Inflammatory macrophage treated with lipopolysaccharide for 1 hour (primary cell): ENCODE measurements at regions not wholly inside any gene's neighbourhood (a gene's known extent, or its start where the extent isn't known, plus 50 kb on each side); places are given as distances from the start of the nearest gene placed in this dataset.
"Not testable (repeated sequence)": the region's sequence is repeated elsewhere in the genome, so short reads cannot be mapped to it uniquely, and the experiment has no call there.

ENCODE experiments used
- DNase-seq, 2 donors: peaks; one replicate each; pipeline ENCODE4 v3.0.0-alpha.2; 2020 to 2022

DNA sequence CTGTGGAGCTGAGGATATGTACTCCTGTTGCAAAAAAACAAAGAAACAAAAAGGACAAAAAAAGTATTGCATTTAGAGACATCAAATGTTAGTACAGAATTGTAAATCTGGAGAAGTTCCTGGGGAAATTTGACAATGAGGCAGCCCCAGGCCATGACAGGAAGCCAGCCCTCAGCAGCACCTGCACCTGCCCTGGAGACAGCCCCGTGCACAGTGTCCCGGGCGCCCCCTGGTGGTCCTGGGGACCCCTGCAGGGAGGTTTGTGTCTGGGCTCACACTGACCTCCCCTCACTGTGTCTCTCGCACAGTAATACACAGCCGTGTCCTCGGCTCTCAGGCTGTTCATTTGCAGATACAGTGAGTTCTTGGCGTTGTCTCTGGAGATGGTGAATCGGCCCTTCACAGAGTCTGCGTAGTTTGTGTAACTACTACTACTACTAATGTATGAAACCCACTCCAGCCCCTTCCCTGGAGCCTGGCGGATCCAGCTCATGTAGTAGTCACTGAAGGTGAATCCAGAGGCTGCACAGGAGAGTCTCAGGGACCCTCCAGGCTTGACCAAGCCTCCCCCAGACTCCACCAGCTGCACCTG lies 590.1 kb downstream of the TMEM121 start:
- DNase-seq: not testable (repeated sequence)

DNA sequence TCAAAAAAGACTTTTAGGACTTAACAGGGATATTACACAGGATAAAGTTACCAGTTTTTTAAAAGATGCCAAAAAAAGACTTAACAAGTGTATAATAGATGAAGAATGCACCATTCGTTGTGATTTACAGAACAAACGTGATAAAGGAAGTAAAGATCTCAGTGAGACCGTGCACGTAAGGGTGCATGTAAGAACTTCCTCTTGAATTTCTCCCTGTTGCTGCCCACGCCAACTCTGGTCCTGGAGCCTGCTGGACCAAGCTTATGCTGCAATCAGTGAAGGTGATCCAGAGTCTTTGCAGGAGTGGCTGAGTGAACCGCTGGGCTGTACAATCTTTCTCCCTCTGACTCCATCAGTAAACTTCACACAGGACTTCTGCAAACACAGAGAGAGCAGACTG lies 593.7 kb downstream of the TMEM121 start:
- DNase-seq: peak; percentile 22 to 27

DNA sequence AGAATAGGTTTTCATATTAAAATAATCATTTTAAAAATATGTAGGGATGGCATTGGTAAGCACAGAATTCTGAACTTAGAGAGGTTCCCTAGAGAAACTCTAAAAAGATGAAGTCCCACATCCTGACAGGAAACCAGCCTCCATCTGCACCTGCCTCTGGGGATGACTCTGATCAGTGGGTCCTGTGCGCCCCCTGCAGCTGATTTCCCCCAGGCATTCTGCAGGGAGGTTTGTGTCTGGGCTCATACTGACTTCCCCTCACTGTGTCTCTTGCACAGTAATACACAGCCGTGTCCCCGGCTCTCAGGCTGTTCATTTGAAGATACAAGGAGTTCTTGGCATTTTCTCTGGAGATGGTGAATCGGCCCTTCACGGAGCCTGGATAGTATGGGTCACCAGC lies 602.9 kb downstream of the TMEM121 start:
- DNase-seq: no peak

DNA sequence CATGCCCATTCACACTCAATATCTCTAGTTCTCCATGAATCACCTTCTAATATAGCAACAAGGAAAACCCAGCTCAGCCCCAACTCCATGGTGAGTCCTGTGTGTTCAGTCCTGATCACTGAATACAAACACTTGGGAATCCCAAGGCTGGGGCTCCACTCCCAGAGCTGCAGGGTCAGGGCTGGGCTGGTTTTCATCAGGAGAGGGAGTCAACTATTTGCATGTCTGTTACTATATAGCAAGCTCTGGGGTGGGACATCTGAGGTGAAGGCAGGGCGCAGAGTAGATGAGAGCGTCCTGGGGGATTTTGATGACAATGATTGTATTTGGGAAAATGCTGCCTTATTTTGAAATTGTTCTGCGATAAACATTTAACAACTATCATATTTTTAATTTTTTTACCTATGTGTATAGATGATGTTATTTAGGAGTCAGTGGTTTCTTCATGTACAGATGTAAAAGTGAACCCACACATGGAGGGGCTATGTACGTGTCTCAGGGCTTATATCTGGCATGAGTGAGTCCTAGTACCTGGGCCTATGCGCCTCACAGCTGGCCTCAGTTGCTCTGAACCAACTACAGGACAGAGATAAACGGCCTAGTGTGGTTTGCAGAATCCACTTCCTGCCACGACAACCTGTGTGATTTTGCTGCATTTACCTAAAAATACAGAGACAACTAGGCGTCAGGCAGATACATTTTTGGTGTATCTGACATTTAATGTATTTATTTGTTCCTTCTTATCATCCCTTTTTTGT lies 603.7 kb downstream of the TMEM121 start:
- not testable (repeated sequence) for DNase-seq

DNA sequence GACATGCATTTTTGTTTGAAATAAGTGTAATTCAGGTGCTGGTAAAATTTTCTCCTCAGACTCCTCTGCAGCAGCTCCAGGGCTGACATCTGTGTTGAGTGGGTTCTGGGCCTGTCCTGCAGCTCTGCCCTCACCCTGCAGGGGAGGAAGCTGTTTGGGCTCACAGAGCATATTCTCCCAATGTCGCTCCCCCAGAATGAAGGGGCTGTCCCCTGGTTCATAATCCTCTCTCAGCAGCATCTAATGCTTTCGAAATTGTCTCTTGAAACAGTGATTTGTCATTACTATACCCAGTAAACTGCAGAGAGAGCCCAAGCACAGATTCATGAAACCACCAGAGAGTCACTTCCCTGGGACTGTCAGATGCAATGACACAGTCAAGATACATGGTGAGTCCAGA lies 606.7 kb downstream of the TMEM121 start:
- not testable (repeated sequence) for DNase-seq

DNA sequence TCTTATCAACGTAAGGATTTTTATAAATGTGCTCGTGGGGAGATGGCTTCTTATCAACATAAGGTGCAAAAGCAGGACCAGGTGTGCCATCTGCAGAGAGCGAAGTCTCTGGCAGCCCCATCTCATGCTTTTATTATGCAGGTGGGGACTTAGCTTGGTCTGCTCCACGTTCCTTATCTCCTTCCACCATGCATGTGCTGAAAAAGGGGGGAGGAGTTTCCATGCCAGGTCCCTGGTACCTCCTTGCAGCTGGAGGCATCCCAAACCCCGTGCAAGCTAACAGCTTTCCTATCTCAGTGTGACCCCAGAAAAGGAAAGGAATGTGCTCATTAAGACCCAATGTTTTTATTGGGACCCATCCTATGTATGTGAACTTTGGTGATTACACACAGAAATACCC lies 608.5 kb downstream of the TMEM121 start:
- DNase-seq: no peak

DNA sequence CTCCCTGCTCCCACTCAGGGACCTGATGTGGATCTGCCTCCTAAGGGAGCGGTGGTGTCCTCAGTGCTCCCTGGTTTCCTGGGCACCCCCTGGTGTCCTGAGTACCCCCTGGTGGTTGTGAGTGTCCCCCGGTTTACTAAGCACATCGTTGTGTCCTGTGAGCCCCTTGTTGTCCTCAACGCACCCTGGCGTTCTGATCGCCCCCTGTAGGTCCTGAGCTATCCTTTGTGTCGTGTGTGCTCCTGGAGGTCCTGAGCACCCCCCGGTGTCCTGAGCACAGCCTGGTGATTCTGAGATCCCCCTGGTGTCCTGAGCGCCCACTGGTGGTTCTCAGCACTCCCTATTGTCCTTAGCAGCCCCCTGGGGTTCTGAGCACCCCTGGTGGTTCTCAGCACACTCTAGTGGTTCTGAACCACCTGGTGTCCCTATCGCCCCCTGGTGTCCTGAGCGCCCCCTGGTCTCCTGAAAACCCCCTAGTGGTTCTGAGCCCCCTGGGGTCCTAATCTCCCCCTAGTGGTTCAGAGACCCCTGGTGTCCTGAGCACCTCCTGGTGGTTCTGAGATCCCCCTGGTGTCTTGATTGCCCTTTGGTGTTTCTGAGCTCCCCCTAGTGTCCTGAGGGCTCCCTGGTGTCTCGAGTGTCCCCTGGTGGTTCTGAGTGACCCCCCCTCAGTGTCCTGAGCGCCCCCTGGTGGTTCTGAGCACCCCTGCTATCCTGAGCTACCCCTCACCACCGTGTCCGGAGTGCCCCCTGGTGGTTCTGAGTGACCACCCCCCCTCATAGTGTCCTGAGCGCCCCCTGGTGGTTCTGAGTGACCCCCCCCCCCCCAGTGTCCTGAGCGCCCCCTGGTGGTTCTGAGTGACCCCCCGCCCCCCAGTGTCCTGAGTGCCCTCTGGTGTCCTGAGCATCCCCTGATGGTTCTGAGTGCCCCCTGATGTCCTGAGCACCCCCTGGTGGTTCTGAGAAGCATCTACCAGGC lies 615.1 kb downstream of the TMEM121 start:
- DNase-seq: peak; percentile 10 to 53

DNA sequence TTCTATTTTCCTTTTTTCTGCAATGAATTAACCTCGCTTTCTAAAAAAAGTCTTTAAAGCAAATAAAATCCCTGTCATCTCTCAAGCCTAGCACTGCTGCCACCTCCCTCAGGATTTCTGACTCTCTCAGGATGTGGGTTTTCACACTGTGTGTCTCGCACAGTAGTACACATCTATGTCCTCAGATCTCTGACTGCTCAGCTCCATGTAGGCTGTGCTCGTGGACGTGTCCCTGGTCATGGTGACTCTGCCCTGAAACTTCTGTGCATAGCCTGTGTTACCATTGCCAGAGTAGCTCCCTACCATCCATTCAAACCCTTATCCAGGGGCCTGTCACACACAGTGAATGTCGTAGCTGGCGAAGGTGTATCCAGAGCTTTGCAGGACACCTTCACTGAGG lies 619.3 kb downstream of the TMEM121 start:
- not testable (repeated sequence) for DNase-seq

DNA sequence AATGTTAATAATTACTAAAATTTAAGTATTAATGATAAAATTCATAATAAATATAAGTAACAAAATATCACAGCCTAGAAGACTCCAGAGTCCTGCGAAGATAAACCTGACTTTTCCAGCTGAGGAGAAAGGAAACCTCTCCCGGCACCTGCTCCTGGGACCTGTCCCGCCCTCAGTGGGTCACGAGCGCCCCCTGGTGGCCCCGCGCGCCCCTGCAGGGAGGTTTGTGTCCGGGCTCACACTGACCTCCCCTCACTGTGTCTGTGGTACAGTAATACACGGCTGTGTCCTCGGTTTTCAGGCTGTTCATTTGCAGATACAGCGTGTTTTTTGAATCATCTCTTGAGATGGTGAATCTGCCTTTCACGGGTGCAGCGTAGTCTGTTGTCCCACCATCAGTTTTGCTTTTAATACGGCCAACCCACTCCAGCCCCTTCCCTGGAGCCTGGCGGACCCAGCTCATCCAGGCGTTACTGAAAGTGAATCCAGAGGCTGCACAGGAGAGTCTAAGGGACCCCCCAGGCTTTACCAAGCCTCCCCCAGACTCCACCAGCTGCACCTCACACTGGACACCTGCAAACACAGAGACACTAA lies 627.1 kb downstream of the TMEM121 start:
- DNase-seq: peak; percentile 21 to 86

DNA sequence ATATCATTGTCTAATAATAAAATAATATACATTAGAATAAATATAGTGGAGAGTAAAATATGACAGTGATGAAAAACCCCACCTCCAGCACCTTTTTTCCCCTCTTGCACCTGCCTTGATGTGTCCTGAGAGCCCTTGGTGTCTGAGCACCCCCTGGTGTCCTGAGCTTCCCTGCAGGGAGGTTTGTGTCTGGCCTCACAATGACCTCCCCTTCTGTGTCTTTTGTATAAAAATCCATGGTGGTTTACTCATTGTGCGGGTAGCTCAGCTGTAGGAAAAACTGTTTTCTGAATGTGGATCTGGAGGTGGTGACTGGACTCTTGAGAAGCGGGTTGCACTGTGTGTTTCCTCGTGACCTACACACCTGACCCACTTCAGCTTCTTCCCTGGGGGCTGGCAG lies 636.9 kb downstream of the TMEM121 start:
- no peak for DNase-seq

DNA sequence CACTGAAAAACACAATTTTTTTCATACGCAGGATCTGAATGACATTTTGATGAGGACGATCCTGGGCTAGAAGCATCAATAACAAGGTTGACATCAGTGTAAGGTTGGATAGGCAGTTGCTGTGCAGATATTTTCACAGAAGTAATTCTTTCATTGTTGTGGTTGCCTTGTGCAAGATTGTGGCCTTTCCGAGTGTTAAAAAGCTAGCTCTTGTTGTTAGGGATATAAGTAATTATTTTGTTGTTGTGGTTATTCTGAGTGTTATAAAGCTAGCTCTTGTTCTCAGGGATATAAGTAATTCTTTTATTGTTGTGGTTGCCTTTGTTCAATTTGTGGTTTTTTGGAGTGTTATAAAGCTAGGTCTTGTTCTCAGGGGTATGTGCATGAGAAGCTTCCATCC lies 637.4 kb downstream of the TMEM121 start:
- DNase-seq: not testable (repeated sequence)

DNA sequence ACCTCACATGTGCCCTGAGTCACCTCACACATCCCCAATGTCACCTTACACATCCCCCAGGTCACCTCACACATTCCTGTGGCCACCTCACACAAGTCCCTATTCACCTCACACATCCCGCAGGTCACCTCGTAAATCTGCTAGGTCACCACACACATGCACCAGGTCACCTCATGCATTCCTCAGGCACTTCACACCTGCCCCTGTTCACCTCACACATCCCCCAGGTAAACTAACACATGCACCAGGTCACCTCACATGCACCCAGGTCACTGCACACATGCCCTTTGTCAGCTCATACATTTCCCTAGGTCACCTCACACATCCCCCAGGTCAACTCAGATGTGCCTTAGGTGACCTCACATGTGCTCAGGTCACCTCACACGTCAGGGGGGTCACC lies 639.8 kb downstream of the TMEM121 start:
- DNase-seq: no peak

DNA sequence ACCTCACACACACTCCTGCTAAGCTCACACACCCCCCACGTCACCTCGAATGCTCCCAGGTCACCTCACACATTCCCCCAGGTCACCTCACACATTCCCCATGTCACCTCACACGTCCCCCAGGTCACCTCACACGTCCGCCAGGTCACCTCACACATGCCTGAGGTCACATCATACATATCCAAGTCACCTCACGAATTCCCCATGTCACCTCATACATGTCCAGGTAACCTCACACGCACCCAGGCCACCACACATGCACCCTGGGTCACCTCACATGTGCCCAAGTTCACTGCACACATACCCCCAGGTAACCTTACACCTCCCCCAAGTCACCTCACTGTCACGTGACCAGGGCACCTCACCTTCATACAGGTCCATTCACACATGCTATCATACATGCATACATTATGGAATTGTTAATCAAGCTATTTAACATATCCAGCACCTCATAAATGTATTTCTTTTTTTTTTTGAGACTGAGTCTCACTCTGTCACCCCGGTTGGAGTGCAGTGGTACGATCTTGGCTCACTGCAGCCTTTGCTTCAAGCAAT lies 640.3 kb downstream of the TMEM121 start:
- no peak for DNase-seq

DNA sequence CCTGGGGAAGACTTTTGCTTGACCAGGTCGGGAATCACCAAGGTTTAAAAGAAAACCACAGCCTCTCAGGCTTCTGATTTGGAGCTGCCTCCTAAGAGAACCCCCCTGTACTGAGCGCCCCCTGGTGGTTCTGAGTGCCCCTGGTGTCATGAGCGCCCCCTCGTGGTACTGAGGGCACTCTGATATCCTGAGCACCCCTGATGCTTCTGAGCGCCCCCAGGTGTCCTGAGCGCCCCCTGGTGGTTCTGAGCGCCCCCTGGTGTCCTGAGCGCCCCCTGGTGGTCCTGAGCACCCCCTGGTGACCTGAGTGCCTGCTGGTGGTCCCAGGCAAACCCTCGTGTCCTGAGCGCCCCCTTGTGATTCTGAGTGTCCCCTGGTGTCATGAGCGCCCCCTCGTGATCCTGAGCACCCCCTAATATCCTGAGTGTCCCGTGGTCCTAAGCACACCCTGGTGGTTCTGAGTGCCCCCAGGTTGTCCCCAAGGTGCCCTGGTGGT lies 643.8 kb downstream of the TMEM121 start:
- DNase-seq: peak in 1 of 2 donors; percentile 37

DNA sequence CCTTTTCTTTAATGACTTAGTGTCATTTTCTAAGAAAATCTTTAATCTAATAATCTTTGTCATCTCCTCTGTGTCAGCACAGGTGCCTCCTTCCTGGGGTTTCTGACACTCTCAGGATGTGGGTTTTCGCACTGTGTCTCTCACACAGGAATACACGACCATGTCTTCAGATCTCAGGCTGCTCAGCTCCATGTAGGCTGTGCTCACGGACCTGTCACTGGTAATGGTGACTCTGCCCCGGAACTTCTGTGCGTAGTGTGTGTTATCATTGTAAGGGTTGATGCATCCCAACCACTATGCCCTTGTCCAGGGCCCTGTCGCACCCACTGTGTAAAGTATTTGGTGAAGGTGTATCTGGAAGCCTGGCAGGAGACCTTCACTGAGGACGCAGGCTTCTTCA lies 647.8 kb downstream of the TMEM121 start:
- DNase-seq: no peak

DNA sequence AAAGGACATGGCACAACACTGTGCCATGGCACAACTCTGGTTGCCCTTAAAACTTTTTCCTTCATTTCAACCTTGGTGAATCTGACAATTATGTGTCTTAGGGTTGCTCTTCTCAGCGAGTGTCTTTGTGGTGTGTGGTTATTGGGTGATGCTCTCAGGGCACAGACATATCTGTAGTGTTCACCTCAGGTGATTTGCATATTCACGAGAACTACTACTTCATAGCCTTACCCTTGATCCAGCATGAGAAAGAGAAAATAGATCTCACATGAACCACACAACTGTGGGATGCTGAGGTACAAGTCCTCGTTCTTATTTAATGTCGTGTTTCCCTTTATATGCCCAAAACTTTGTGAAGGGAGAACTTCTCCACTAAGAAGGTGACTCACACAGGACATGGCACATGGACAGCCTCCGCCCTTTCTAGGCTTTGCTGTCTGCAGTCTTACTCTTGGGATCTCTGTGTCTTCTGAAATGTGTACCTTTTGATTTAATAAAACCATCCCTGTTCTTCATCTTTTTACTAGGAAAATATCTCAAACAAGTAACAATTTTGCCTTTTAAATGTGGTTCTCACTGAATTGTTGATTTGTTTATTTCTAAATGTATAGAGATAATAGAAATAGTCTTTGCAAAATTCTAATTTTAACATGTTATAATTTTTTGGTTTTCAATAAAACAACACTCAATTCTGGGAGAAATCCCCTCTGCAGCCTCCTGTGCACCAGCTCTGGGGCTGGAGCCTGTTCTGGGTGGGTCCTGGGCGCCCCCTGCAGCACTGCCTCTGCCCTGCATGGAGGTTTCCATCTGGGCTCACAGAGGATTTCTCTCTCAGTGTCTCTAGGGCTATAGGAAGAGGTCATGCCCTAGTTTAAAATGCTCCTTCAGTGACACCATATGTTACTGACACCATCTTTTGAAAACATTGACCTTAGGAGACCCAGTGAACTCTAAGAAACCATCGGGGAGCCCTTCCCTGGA lies 651.2 kb downstream of the TMEM121 start:
- DNase-seq: not testable (repeated sequence)

DNA sequence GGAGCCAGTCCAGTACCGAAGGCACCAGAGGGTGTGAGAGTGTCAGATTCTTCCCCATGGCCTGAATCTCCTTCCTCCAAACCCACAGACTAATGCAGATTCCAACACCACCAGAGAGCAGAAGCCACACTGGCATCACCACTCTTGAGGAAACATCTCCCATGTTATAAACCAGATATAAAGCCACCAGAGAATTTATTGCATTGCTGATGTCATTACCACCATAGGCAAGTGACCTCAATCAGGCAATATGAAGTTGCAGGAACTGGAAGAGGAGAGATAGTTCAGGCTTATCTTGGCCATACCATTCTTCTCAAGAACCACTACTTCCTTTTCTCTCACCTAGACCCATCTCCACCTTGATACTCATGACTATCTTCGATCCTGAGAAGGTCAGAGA lies 653.4 kb downstream of the TMEM121 start:
- no peak for DNase-seq

DNA sequence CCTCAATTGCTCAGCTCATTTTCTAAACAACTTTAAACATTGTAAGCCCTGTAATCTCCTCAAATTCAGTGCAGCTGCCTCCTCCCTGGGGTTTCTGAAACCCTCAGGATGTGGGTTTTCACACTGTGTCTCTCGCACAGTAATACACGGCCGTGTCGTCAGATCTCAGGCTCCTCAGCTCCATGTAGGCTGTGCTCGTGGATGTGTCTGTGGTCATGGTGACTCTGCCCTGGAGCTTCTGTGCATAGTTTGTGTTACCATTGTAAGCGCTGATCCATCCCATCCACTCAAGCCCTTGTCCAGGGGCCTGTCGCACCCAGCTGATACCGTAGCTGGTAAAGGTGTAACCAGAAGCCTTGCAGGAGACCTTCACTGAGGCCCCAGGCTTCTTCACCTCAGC lies 658.4 kb downstream of the TMEM121 start:
- DNase-seq: not testable (repeated sequence)

DNA sequence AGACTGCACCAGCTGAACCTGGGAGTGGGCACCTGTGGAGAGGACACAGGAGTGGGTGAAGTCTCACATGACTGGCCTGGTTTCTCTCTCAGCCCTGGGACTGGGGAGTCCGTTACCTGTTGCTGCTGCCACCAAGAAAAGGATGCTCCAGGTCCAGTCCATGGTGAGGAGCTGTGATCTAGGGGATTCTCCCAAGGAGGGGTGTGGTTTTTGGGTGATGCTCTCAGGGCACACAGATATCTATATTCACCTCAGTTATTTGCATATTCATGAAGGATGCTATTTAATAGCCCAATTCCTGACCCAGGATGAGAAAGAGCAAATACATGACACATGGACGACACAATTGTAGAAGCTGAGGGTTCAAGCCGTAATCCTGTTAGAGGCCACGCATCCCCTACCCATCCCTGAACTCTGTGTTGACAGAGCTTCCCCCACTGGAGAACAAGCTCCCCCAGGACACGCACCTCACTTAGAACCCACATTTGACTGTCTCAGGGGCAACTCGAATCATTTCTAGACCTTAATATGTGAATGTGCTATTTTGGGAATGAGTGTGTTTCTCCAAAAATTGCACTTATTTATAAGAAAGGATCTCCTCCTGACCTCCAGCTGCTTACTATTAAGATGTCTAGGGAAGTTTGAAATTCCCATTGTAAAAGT lies 658.9 kb downstream of the TMEM121 start:
- not testable (repeated sequence) for DNase-seq

DNA sequence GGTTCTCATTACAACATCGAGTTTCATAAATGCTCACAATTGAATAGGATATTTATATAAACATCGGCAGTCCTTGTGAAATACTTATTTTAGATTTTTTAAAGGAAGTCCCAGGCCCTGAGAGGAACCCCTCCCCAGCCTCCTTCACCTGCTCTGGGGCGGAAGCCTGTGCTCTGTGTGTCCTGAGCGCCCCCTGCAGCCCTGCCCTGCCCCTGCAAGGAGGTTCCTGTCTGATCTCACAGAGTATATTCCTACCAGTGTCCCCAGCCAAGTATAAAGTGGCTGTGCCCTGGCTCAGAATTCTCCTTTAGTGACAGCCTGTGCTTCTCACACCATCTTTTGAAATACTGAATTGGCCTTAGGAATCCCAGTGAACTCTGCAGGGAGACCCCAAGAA lies 659.5 kb downstream of the TMEM121 start:
- no peak for DNase-seq

DNA sequence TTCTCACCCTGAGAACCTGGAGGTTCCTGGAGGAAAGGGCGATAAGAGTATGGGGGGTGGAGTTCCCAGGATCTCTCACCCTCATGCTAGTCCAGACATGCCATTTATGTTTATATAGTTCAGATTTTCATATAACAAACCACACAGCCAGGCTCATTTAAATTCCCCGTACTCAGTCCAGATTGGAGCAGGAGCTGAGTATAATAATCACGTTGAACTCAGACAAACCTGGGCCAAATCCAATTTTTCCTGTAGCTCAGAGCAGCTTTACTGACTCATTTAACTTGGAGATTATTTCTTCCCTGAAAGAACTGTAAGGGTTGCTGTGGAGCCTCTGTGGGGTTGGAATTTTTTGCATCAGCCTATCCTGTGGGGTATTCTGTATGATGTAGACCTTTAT lies 660.8 kb downstream of the TMEM121 start:
- DNase-seq: no peak
